Stimulated activated CD4-positive, alpha-beta T cell treated with anti-CD3 and anti-CD28 coated beads, Interleukin-1b, Interleukin-23, amount 100 ng/mL, for 48 hours (primary cell): ENCODE measurements at regions not wholly inside any gene's neighbourhood (a gene's known extent, or its start where the extent isn't known, plus 50 kb on each side); places are given as distances from the start of the nearest gene placed in this dataset.

Experiments
- DNase-seq: peaks from one replicate; pipeline ENCODE4 v3.0.0-alpha.2; 2020

- no peak for DNase-seq
Observed at GRCh38 chr16:8258523-8258922, 331.8 kb downstream of the TMEM114 start.

DNA sequence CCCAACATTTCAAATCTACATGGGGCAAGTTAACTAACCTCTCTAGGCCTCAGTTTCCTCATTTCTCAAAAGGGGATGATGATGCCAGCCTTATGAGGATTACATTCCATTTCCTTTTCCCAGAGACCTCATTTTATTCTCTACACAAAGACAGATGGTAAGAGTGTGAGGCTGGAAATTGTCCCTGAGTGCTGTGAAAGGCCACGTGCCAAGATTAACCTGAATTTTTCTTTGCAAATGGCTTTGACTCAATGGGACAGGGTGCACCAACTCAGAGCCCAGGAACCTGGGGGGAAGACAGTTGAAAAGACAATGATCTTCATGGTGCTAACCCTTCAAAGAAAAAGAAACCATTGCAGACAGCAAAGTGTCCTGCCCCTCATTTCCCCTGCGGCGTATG, 332.8 kb downstream of the TMEM114 start:
- DNase-seq = no peak

DNA sequence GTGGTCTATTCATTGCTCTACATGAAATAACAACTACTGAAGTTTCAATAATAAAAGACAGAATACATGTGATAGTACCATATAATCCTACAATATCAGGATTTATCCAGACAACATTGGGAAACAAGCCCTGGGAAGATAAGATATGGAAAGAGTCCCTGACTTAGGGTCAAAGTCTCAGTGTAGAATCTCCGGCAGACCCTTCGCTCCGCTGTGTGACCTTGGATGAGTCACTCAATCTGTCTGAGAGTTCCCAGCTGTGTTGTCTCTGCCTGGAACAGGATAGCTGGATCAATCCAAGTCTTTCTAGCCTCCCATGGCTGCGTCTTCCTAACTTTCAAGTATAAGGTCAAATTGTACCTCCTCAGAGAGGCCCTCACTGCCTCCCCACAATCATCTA, 335.9 kb downstream of the TMEM114 start:
- no peak for DNase-seq

- no peak for DNase-seq
Observed at GRCh38 chr16:8253718-8254117, 336.6 kb downstream of the TMEM114 start.

GRCh38 chr16:8251727-8252126, 338.6 kb downstream of the TMEM114 start:
- no peak for DNase-seq

DNA sequence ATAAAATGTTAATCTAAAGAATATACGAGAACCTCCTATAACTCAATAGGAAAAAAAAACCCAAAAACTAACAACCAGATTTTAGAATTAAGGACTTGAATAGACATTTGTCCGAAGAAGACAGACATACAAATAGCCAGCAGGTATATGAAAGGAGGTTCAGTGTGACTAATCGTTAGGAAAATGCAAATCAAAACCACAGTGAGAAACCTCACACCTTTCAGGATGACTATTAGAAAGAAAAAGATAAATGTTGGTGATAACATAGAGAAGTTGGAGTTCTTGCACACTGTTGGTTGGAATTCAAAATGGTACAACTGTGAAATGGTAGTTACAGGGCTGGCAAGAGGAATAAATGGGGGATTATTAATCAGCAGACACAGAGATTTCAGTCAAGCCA, 339.0 kb downstream of the TMEM114 start:
- no peak for DNase-seq

DNA sequence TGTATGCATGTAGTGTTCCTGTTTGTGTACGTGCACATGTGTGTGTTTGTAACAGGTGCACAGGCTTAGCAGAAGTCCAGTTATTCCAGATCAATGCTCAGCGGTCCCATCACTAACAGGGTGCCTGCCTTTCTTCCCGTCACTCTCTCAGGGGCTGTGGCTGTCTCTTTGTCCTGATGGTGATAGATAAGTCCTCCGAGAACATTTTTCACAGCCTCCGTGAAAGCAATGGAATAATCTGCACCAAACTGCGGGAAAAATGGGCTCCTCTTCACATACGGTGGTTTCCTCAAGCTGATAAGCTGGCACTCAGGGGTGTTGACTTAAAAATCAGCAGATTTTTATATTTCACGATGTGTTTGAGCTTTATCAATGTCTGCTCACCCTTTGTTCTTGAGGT, 342.3 kb downstream of the TMEM114 start:
- no peak for DNase-seq

DNA sequence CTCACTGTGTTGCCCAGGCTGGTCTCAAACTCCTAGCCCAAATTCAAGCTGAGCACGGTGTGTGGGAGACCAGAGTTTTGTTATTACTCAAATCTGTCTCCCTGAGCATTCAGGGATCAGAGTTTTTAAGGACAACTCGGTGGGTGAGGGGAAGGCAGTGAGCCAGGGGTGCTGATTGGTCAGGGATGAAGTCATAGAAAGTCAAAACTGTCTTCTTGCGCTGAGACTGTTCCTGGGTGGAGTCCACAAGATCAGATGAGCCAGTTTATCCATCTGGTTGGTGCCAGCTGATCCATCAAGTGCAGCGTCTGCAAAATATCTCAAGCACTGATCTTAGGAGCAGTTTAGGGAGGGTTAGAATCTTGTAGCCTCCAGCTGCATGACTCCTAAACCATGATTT, 346.3 kb downstream of the TMEM114 start:
- no peak for DNase-seq

GRCh38 chr16:8241408-8241807, 348.9 kb downstream of the TMEM114 start:
- no peak for DNase-seq

GRCh38 chr16:8239443-8239842, 350.9 kb downstream of the TMEM114 start:
- no peak for DNase-seq

DNA sequence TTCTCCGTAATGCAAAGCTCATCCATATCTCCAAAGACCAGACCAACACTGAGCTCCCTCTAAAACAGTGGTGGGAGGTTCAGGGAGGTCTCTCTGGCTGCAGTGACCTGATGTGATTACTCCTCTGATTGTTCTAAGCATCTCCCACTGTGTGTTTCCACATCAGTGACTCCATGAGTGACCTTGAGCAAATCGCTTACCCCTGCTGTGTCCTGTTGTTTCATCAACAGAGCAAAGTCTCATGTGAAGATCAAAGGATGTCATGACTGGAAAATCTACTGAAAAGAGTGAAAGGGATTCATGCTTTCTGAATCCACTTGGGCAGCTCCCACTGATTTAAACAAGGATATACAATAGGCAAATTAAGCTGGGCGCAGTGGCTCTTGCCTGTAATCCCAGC, 352.9 kb downstream of the TMEM114 start:
- no peak for DNase-seq

- DNase-seq = no peak
Observed at GRCh38 chr16:8236816-8237215, 353.5 kb downstream of the TMEM114 start.

DNA sequence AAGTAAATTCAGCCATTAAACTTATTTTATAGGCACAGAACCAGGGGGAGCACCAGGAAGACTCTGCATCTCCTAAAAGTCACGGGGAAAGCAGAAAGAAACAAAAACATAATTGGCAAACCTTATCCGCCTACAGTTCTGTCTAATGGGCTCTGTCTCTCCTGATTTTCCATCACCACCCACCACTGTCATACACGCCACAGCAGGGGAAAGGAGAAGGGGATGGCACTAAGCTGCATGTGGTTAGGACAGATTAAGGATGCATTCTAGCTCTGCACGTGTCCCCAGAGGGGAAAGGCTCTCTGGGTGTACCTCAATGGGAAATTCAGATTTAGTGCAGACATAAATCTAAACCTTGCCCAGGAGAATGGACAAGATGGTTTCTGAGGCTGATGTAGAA, 359.8 kb downstream of the TMEM114 start:
- DNase-seq = no peak

DNA sequence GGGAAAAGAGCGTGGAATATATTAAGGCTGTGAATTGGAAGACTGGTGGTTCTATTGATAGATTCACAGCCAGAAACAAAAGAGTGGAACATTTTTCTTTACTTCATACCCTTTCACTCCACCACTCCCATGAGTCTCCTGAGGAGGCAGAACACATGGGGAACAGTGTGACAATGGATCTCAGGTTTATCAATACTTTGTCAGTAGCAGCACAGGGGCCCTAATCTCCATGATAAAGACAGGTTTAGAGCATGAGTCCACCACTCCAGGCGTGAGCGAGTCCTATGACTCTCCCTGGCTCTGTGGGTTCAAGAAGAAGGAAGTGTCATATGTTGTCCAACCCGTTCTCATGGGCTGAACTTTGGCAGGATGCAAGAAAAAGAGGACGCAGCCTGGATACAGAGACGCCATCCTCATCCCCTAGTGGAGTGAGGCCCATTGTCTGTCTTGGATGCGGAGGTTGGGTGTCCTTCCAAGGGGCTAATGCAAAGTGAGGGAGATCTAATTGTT, 361.2 kb downstream of the TMEM114 start:
- DNase-seq = no peak

GRCh38 chr16:8217201-8217600, 373.1 kb downstream of the TMEM114 start:
- DNase-seq = no peak

DNA sequence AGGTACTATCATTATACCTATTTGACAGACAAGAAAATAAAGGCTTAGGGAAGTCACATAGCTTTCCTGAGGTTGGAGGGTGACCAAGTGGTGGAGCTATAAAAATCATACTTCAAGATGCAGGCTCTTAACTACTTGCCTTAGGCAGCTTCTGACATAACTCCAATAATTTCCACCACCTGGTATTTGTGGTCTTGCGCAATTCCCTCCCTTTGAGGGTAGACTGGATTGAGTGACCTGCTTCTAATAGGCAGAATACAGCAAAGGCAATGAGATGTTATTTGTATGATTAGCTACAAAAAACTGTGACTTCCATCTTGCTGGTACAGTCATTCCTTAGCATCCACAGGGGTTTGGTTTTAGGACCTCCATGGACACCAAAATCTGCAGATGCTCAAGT, 385.5 kb downstream of the TMEM114 start:
- DNase-seq = no peak

- DNase-seq = no peak
Observed at GRCh38 chr16:8204096-8204495, 386.2 kb downstream of the TMEM114 start.

GRCh38 chr16:8203101-8203500, 387.2 kb downstream of the TMEM114 start:
- no peak for DNase-seq

DNA sequence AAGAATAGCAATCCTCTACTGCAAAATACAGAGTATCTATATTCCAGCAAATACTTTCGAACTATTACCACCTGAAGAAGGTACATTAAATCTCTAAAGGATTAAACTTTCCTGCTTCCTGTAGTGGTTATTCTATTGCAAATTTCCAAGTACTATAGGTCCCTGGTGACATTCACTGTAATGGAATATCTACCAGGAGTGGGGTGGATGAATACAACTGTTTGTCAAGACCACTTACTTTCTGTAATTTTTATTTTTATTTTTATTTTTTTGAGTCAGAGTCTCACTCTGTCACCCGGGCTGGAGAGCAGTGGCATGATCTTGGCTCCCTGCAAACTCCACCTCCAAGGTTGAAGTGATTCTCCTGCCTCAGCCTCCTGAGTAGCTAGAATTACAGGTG, 389.5 kb downstream of the TMEM114 start:
- DNase-seq = no peak

DNA sequence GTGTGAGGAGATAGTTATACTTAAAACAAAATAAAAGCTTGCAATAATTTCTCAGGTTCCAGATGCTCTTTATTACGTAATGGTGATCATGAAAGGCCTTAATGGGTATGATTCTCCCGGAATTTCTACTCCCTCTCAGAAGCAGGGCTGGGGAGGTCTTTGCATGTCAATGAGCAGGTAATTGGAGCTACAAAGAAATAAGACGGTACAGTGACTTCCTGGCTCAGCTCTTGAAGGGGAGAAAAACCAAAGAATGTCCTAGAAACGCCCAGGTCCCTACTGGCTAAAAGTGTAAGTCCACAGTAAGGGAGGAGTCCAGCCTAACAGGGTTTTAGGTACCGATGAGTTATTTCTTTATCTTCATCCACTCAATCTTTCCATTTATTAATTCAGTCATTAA, 390.9 kb downstream of the TMEM114 start:
- no peak for DNase-seq

- no peak for DNase-seq
Observed at GRCh38 chr16:8194794-8195193, 395.5 kb downstream of the TMEM114 start.

GRCh38 chr16:8188841-8189240, 401.5 kb downstream of the TMEM114 start:
- DNase-seq = no peak

- DNase-seq = no peak
Observed at GRCh38 chr16:8187782-8188372, 402.4 kb downstream of the TMEM114 start.

DNA sequence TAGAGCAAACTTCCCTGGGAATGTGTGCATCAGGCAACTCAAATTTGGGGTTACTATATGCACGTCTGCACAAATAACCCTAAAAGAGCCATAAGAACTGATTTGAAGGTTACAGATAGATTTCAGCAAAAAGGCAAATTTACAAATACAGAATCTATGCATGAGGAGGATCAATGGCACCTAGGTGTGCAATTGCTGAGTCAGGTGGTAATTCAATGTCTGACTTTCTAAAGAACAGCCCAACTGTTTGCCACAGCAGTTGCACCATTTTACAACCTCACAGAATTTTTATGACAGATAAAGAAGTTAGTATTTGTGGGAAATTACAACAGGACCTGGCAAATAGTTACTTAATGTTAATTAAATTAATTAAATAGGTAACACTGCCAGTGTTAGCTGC, 405.5 kb downstream of the TMEM114 start:
- no peak for DNase-seq
